IMR-90 (cell line): ENCODE measurements at regions not wholly inside any gene's neighbourhood (a gene's known extent, or its start where the extent isn't known, plus 50 kb on each side); places are given as distances from the start of the nearest gene placed in this dataset.

Experiments
- BHLHE40 ChIP-seq: fragments of 150-350 bp; IDR thresholded peaks from 2 replicates; pipeline ENCODE4 v1.6.1; 2016; ENCODE audit warnings: mild to moderate bottlenecking, low read depth, low read length
- CEBPB ChIP-seq: IDR thresholded peaks from 2 replicates; pipeline ENCODE4 v1.6.1; 2012; ENCODE audit warnings: low read depth, low read length, improper control_type of control experiment
- CHD1 ChIP-seq: IDR thresholded peaks from 2 replicates; pipeline ENCODE4 v1.6.1; 2012; ENCODE audit warnings: low read depth, low read length, improper control_type of control experiment
- CTCF ChIP-seq: conservative IDR thresholded peaks from 2 replicates; pipeline ENCODE4 v1.5.1; 2012; ENCODE audit warnings: mild to moderate bottlenecking, low read depth, low read length, improper control_type of control experiment
- ELK1 ChIP-seq: fragments of 150-350 bp; IDR thresholded peaks from 2 replicates; pipeline ENCODE4 v1.6.1; 2016; ENCODE audit warnings: low read depth, mild to moderate bottlenecking, low read length, moderate library complexity, borderline replicate concordance
- MAFK ChIP-seq: IDR thresholded peaks from 2 replicates; pipeline ENCODE4 v1.6.1; 2012; ENCODE audit warnings: low read depth, low read length, improper control_type of control experiment
- MAZ ChIP-seq: IDR thresholded peaks from 2 replicates; pipeline ENCODE4 v1.6.1; 2012; ENCODE audit warnings: low read depth, mild to moderate bottlenecking, low read length, improper control_type of control experiment, moderate library complexity, borderline replicate concordance
- NFE2L2 ChIP-seq: fragments of 150-350 bp; IDR thresholded peaks from 2 replicates; pipeline ENCODE4 v1.6.1; 2016; ENCODE audit warnings: low read depth, mild to moderate bottlenecking, low read length
- POLR2A ChIP-seq: IDR thresholded peaks from 2 replicates; pipeline ENCODE4 v1.6.1; 2012; ENCODE audit warnings: mild to moderate bottlenecking, low read depth, low read length
- RAD21 ChIP-seq: IDR thresholded peaks from 2 replicates; pipeline ENCODE4 v1.6.1; 2012; ENCODE audit warnings: low read length, improper control_type of control experiment
- RCOR1 ChIP-seq: IDR thresholded peaks from 2 replicates; pipeline ENCODE4 v1.6.1; 2012; ENCODE audit warnings: mild to moderate bottlenecking, low read length, improper control_type of control experiment; ENCODE audit not compliant: insufficient replicate concordance
- RFX5 ChIP-seq: IDR thresholded peaks from 2 replicates; pipeline ENCODE4 v1.8.0; 2012; ENCODE audit warnings: low read depth, mild to moderate bottlenecking, low read length, moderate library complexity
- SMC3 ChIP-seq: fragments of 150-350 bp; IDR thresholded peaks from 2 replicates; pipeline ENCODE4 v1.6.1; 2016; ENCODE audit warnings: low read depth, mild to moderate bottlenecking, antibody characterized with exemption, low read length, moderate library complexity
- TF ChIP-seq, protein P1 (sequence below): fragments of 150-350 bp; IDR thresholded peaks from 2 replicates; pipeline ENCODE4 v1.6.1; 2017; ENCODE audit warnings: mild to moderate bottlenecking, antibody characterized with exemption, low read length, low read depth

DNA sequence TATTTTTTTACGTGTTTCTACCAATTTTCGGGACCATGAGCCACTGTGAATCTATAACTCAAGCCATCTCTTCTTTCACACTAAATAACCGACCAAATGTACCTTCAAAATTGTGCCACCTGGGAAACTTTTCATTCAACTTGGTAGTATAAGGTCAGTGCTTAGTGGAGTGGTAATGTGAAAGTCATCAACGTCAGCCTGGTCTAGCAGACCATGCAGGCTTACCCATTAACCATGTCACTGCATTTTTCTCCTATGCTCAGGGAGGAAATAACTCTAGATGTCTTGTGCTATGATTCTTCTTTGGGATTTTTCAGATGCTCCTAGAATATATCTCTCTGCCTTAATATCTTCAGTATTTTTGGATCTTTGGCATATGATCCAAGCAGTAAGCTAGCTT, 1075.4 kb upstream of the POT1 start:
- no peak for TF ChIP-seq CTCF
- TF ChIP-seq CEBPB, result no peak
- no peak for TF ChIP-seq RCOR1
- no peak for TF ChIP-seq CHD1
- no peak for TF ChIP-seq ELK1
- TF ChIP-seq RAD21, result no peak
- TF ChIP-seq POLR2A, result no peak
- TF ChIP-seq NFE2L2, result no peak
- TF ChIP-seq, protein P1, sequence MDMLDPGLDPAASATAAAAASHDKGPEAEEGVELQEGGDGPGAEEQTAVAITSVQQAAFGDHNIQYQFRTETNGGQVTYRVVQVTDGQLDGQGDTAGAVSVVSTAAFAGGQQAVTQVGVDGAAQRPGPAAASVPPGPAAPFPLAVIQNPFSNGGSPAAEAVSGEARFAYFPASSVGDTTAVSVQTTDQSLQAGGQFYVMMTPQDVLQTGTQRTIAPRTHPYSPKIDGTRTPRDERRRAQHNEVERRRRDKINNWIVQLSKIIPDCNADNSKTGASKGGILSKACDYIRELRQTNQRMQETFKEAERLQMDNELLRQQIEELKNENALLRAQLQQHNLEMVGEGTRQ, result no peak
- no peak for TF ChIP-seq BHLHE40
- no peak for TF ChIP-seq RFX5
- no peak for TF ChIP-seq SMC3
- no peak for TF ChIP-seq MAZ
- TF ChIP-seq MAFK, result no peak
